ENCODE measurements at regions not wholly inside any gene's neighbourhood (a gene's known extent, or its start where the extent isn't known, plus 50 kb on each side); places are given as distances from the start of the nearest gene placed in this dataset.

DNA sequence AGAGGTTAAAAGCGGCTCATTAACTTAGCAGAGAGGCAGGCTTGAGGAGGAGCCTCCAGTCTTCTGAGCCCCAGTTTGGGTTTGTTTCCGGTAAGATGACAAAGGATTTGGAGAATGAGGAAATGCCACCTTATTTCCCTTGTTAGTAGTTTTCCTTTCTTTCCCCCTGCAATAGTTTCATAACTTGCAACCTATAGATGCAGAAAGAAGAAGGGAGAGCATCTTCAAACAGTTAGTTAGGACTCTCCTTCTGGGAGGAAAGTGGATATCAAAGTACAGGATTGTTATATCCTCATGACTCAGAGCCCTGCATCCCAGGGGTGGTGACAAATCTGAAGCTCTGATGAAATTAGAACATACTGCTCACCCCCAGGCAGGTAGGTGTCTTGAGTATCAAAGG lies 180.7 kb upstream of the SLC38A2 start:
- TF ChIP-seq, protein P1, sequence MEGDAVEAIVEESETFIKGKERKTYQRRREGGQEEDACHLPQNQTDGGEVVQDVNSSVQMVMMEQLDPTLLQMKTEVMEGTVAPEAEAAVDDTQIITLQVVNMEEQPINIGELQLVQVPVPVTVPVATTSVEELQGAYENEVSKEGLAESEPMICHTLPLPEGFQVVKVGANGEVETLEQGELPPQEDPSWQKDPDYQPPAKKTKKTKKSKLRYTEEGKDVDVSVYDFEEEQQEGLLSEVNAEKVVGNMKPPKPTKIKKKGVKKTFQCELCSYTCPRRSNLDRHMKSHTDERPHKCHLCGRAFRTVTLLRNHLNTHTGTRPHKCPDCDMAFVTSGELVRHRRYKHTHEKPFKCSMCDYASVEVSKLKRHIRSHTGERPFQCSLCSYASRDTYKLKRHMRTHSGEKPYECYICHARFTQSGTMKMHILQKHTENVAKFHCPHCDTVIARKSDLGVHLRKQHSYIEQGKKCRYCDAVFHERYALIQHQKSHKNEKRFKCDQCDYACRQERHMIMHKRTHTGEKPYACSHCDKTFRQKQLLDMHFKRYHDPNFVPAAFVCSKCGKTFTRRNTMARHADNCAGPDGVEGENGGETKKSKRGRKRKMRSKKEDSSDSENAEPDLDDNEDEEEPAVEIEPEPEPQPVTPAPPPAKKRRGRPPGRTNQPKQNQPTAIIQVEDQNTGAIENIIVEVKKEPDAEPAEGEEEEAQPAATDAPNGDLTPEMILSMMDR (IDR thresholded peaks at IDR 0.05; ENCODE audit: unreplicated experiment): no peak
- no peak overlapping the region for H3K27ac Mint-ChIP-seq
- peaks cover 1% of the 10 kb centered on the region for H3K4me1 Mint-ChIP-seq (ENCODE audit: low read depth)
- H3K9me3 Mint-ChIP-seq (ENCODE audit: low read depth): peaks cover 4% of the 10 kb centered on the region
- H3K27me3 Mint-ChIP-seq: no peaks in the 10 kb centered on the region
- DNase-seq (ENCODE audit: low spot score, unreplicated experiment): no peak
- no peak overlapping the region for H3K4me3 Mint-ChIP-seq (ENCODE audit: low read depth)
- H3K36me3 Mint-ChIP-seq (ENCODE audit: insufficient read depth): peaks cover 1% of the 10 kb centered on the region

DNA sequence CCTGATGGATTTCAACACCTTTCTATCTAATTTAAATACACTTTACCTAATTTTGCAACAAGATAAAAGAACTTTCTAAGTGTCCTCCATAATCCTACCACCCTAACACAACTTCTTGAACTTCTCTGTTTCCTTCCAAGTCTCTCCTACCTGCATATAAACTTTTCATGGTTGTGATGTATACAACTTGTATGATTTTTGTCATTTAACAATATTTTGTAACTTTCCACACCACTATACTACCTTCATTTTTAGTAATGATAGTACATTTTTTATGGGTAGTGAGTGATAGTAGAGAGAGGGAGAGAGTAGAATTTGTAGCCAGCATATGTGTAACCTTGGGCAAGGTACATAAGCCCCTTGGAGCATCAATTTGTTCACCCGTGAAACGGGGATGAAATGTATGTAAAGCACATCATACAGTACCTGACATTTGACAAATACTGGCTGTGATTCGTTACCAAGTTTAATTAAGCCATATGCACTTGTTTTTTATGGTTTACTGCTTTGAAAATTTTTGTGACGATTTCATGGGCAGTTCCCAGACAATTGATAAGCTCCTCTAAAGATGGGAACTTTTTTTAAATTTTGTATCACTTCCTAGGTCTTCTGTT lies 177.8 kb upstream of the SLC38A2 start:
- Mint-ChIP-seq H3K27ac (no peak overlapping the region), H3K27me3 (no peaks in the 10 kb centered on the region), H3K36me3 (ENCODE audit: insufficient read depth) (peaks cover 6% of the 10 kb centered on the region), H3K4me1 (ENCODE audit: low read depth) (no peaks in the 10 kb centered on the region), H3K9me3 (ENCODE audit: low read depth) (peaks cover 7% of the 10 kb centered on the region), H3K4me3 (ENCODE audit: low read depth) (no peak overlapping the region)
- DNase-seq (ENCODE audit: low spot score, unreplicated experiment): no peak
- TF ChIP-seq, protein P1 (IDR thresholded peaks at IDR 0.05; ENCODE audit: unreplicated experiment): no peak

DNA sequence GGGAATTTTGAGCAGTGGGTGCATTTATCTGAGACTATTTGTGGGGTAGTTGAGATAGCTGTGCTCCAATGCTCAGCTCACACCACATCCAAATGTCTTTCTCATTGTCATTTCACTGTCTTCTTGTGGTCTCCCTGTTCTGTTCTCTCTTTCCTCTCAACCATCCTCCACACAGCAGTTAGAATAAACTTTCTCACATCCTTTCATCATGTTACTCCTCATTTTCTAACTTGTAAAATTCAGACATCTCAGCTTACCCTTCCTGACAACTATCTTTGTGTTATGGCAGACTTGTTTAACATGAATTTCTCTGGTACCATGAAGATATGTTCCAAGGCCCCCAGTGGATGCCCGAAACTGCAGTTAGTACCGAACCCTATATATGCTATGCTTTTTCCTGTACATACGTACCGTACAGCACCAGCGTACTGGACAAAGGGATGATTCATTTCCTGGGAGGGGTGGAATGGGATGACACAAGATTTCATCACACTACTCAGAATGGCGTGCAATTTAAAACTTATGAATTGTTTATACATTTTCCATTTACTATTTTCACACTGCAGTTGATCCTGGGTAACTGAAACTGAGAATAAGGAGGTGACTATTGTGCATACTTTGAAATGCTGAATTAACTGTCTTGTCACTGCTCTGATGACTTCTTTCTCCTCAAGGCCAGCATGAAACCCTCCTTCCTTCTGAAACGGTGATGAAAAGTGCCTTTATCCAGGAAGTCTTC lies 177.1 kb upstream of the SLC38A2 start:
- Mint-ChIP-seq H3K4me1 (ENCODE audit: low read depth) (no peaks in the 10 kb centered on the region), H3K27ac (no peak overlapping the region)

DNA sequence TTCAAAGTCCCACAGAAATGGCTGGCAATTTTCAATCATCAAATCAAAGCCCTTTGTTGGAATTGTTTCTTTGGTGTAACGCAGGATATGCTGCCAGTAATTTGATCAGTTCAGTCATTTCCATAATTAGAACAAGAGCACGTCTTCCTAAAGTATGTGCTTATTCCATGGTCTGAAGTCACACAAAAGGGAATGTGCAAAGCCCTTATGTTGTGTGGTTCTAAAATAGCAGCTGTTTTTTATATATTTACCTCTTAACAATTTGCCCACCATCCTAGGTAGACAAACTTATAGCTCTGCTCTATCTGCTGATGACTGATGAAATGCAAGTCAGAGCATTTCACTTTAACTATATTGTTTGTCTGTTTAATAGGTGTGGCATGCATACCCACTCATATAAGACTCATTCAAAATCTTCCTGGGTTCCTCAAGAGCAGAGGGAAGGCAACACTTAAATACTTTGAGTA lies 176.1 kb upstream of the SLC38A2 start:
- H3K9me3 Mint-ChIP-seq (ENCODE audit: low read depth): peaks cover 17% of the 10 kb centered on the region
- no peak for DNase-seq (ENCODE audit: low spot score, unreplicated experiment)
- peaks cover 9% of the 10 kb centered on the region for H3K36me3 Mint-ChIP-seq (ENCODE audit: insufficient read depth)
- TF ChIP-seq, protein P1 (IDR thresholded peaks at IDR 0.05; ENCODE audit: unreplicated experiment): no peak
- H3K27ac Mint-ChIP-seq: no peak overlapping the region
- no peaks in the 10 kb centered on the region for H3K27me3 Mint-ChIP-seq
- no peak overlapping the region for H3K4me3 Mint-ChIP-seq (ENCODE audit: low read depth)
- no peaks in the 10 kb centered on the region for H3K4me1 Mint-ChIP-seq (ENCODE audit: low read depth)

More for the DNA sequence above, 177.1 kb upstream of the SLC38A2 start:
- Mint-ChIP-seq H3K4me3 (ENCODE audit: low read depth) (no peak overlapping the region), H3K9me3 (ENCODE audit: low read depth) (peaks cover 7% of the 10 kb centered on the region), H3K36me3 (ENCODE audit: insufficient read depth) (peaks cover 6% of the 10 kb centered on the region), H3K27me3 (no peaks in the 10 kb centered on the region)
- TF ChIP-seq, protein P1 (IDR thresholded peaks at IDR 0.05; ENCODE audit: unreplicated experiment): no peak
- DNase-seq (ENCODE audit: low spot score, unreplicated experiment): no peak

DNA sequence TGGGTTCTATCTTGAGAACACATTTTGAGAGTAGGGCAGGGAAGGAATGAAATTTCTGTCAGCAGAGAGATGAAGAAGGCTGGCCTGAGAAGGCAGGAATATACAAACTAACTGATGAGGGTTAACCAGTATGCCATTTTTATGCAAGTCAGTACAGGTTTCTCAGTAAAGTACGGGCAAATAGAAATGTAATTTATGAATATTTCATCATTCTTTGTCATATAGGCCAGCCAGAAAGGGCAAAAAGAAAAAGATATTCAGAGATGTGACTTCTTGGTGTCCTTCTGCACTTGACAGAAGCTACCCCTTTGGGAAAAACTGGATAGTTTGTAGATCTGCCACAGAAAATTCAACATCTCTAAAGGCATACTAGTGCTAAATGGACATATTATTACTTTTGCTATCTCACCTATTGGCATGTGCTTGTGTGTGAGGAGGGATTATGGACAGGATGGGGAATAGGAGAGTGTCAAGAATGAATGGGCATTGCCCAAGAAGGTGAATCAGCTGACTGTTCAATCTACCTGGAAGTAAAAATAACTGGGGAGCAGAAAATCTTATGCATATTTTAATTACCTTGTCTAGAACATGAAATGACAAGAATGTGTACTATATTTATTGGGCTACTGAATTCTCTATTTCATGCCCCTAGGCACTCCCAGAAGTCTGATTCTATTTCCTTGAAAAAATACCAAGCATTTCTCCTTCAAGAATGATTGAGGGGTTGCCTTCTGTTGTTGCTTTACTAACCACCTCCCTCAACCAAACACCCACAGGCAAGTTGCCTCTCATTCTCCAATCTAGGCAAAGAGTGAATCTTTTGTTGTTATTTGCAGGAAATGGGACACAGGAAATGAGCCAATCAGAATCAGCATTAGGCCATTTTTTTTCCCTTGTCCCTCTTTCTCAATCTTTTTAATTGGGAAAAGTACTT lies 175.1 kb upstream of the SLC38A2 start:
- peaks cover 24% of the 10 kb centered on the region for H3K9me3 Mint-ChIP-seq (ENCODE audit: low read depth)
- TF ChIP-seq, protein P1 (IDR thresholded peaks at IDR 0.05; ENCODE audit: unreplicated experiment): no peak
- H3K36me3 Mint-ChIP-seq (ENCODE audit: insufficient read depth): peaks cover 9% of the 10 kb centered on the region
- no peak overlapping the region for H3K4me3 Mint-ChIP-seq (ENCODE audit: low read depth)
- DNase-seq (ENCODE audit: low spot score, unreplicated experiment): no peak
- no peaks in the 10 kb centered on the region for H3K4me1 Mint-ChIP-seq (ENCODE audit: low read depth)
- no peaks in the 10 kb centered on the region for H3K27me3 Mint-ChIP-seq
- H3K27ac Mint-ChIP-seq: no peak overlapping the region

Measured in progenitor cell of endocrine pancreas (in vitro differentiated cells).